Sigmoid colon (tissue), 4 donors: ENCODE measurements at regions not wholly inside any gene's neighbourhood (a gene's known extent, or its start where the extent isn't known, plus 50 kb on each side); places are given as distances from the start of the nearest gene placed in this dataset.

Experiments
- POLR2AphosphoS5 ChIP-seq, 4 donors: sonication (generic); formaldehyde crosslinking; IDR thresholded peaks; one replicate each; pipeline ENCODE4 v1.6.1; 2017; ENCODE audit warnings: antibody characterized with exemption in 4 of 4
- TF ChIP-seq, protein P1 (sequence below), 4 experiments: fragments of 450-650 bp in 3 of 4; fragments of 200-600 bp in 1 of 4; IDR thresholded peaks; one replicate each; pipeline ENCODE4 v1.5.1; 2016 to 2019; ENCODE audit warnings: antibody characterized with exemption in 4 of 4, mild to moderate bottlenecking in 3 of 4, moderate library complexity in 2 of 4

DNA sequence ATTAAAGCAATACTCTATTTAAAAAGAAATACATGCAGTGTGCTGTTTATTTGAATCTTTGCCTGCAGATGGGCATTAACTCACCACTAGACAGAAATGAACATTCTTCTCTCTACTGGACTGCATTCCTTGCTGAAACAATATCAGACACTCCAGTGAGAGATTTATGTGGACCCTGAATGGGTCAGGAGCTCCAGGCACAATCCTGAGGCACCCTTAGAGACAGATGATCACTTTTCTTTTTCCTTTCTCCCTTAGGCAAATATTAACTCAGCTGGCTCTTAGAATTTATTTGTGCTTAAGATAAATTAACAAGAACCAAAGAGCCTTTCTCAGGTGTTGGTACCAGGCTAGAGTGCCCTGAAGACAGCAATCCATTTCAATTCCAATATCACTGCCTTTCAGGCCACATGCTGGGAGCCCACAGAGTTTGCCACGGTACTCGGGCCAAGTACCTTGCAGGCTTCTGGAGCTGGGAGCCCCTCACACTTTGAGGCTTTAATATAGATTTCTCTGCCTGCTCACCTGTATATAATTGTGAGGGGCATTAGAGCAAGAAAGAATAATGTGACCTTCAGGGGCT, 173.0 kb downstream of the EMP1 start:
- TF ChIP-seq POLR2AphosphoS5 (IDR thresholded peaks at IDR 0.05) = no peak
- TF ChIP-seq, protein P1, sequence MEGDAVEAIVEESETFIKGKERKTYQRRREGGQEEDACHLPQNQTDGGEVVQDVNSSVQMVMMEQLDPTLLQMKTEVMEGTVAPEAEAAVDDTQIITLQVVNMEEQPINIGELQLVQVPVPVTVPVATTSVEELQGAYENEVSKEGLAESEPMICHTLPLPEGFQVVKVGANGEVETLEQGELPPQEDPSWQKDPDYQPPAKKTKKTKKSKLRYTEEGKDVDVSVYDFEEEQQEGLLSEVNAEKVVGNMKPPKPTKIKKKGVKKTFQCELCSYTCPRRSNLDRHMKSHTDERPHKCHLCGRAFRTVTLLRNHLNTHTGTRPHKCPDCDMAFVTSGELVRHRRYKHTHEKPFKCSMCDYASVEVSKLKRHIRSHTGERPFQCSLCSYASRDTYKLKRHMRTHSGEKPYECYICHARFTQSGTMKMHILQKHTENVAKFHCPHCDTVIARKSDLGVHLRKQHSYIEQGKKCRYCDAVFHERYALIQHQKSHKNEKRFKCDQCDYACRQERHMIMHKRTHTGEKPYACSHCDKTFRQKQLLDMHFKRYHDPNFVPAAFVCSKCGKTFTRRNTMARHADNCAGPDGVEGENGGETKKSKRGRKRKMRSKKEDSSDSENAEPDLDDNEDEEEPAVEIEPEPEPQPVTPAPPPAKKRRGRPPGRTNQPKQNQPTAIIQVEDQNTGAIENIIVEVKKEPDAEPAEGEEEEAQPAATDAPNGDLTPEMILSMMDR (IDR thresholded peaks at IDR 0.05) = no peak
